ENCODE measurements at regions not wholly inside any gene's neighbourhood (a gene's known extent, or its start where the extent isn't known, plus 50 kb on each side); places are given as distances from the start of the nearest gene placed in this dataset.

- no peak overlapping the region for H2BK12ac ChIP-seq (ENCODE audit: low read length)
- H2BK5ac ChIP-seq (ENCODE audit: low read depth, low read length, poor library complexity), result no peak overlapping the region
- no peak overlapping the region for H3K23ac ChIP-seq (ENCODE audit: low read length)
- no peaks in the 10 kb centered on the region for H3K4me1 ChIP-seq (ENCODE audit: control insufficient read depth in 1 of 2, insufficient read depth in 2 of 2, low read length in 2 of 2)
- no peak overlapping the region for H3K4me2 ChIP-seq (ENCODE audit: low read length)
- H3K18ac ChIP-seq (ENCODE audit: low read length), result no peak overlapping the region
- no CpG with 5 or more reads among the region's 1 CpG for WGBS (ENCODE audit: extremely low coverage, insufficient coverage, insufficient read length)
- H3K27ac ChIP-seq (ENCODE audit: low read depth, low read length), result no peak overlapping the region
- H2BK120ac ChIP-seq (ENCODE audit: insufficient read depth, low read length, poor library complexity), result no peak overlapping the region
- no peaks in the 10 kb centered on the region for H3K36me3 ChIP-seq (ENCODE audit: control insufficient read depth in 1 of 2, insufficient read depth in 2 of 2, low read length in 2 of 2)
- no peaks in the 10 kb centered on the region for H3K27me3 ChIP-seq (ENCODE audit: insufficient read depth, low read length)
- H2AK5ac ChIP-seq (ENCODE audit: low read length), result no peak overlapping the region
- no peak overlapping the region for H4K12ac ChIP-seq (ENCODE audit: low read depth, low read length)
- no peak overlapping the region for H3K4me3 ChIP-seq (ENCODE audit: low read depth, low read length)
- H3K9me3 ChIP-seq (ENCODE audit: insufficient read depth, low read depth, low read length), result no peaks in the 10 kb centered on the region
- no peaks in the 10 kb centered on the region for H3K79me1 ChIP-seq (ENCODE audit: low read length)
- H4K8ac ChIP-seq (ENCODE audit: low read depth, low read length), result no peak overlapping the region
- DNase-seq, result no peak
- no peak overlapping the region for H3K9ac ChIP-seq (ENCODE audit: low read length)
- H2AFZ ChIP-seq (ENCODE audit: insufficient read depth, low read length, poor library complexity), result no peak overlapping the region
- H3K4ac ChIP-seq (ENCODE audit: low read depth, low read length), result no peak overlapping the region
- no peaks in the 10 kb centered on the region for H3K79me2 ChIP-seq (ENCODE audit: control insufficient read depth, insufficient read depth, low read length, poor library complexity)
- H3K14ac ChIP-seq (ENCODE audit: low read length), result no peak overlapping the region
- no peak overlapping the region for H4K91ac ChIP-seq (ENCODE audit: low read depth, low read length)
Observed at GRCh38 chr3:66606868-66607267, 106.0 kb upstream of the LRIG1 start.

DNA sequence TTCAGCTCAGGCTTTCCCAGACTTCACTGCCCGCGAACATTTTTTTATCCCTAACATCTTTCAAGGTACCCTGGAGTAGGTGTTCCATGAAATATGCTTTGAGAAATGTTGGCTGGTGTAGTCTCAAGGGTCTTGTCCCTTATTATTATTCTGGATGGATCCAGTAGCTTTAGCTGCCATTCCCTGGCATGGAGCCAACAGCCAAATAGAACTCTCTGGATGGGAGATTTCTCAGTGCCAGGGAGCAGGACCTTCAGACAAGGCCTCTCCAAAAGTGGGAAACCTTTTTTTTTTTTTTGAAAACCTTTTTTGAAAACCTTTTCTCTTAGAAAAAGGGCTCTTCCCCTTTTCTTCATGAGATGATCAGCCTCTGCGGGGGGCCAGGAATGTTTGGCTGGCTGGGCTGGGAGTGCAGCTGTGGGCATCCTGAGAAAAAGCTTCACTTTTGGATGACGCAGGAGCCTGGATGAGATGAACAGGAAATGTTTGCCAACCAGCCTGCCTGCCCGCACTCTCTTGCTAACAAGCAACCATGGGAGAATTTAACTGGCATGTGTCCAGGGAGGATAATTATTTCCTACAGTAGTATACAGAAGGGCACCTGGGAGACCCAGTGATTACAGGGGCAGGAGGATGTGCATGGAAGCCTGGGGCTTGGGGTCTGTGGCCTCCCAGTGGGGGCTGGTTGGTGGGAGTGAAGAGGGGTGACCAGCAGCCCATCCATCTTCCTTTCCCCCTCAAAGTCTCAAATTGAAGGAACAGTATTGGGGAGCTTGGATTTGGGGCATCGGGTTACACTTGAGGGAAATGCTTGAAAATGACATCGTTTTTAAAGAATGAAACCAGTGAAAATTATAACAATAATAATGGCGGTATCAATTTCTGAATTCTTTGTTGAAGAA is 109.1 kb upstream of the LRIG1 start:
- Histone ChIP-seq H3K14ac (ENCODE audit: low read length) (no peak overlapping the region), H2AK5ac (ENCODE audit: low read length) (no peak overlapping the region), H3K4me2 (ENCODE audit: low read length) (no peak overlapping the region), H3K27ac (ENCODE audit: low read depth, low read length) (no peak overlapping the region), H3K4me1 (ENCODE audit: control insufficient read depth in 1 of 2, insufficient read depth in 2 of 2, low read length in 2 of 2) (no peaks in the 10 kb centered on the region), H2AFZ (ENCODE audit: insufficient read depth, low read length, poor library complexity) (no peak overlapping the region), H3K9me3 (ENCODE audit: insufficient read depth, low read depth, low read length) (no peaks in the 10 kb centered on the region), H4K8ac (ENCODE audit: low read depth, low read length) (no peak overlapping the region), H3K27me3 (ENCODE audit: insufficient read depth, low read length) (no peaks in the 10 kb centered on the region), H2BK12ac (ENCODE audit: low read length) (no peak overlapping the region), H4K12ac (ENCODE audit: low read depth, low read length) (no peak overlapping the region), H2BK5ac (ENCODE audit: low read depth, low read length, poor library complexity) (no peak overlapping the region), H3K36me3 (ENCODE audit: control insufficient read depth in 1 of 2, insufficient read depth in 2 of 2, low read length in 2 of 2) (no peaks in the 10 kb centered on the region), H3K79me2 (ENCODE audit: control insufficient read depth, insufficient read depth, low read length, poor library complexity) (no peaks in the 10 kb centered on the region), H2BK120ac (ENCODE audit: insufficient read depth, low read length, poor library complexity) (no peak overlapping the region), H3K9ac (ENCODE audit: low read length) (no peak overlapping the region), H3K4me3 (ENCODE audit: low read depth, low read length) (no peak overlapping the region), H3K79me1 (ENCODE audit: low read length) (no peaks in the 10 kb centered on the region), H4K91ac (ENCODE audit: low read depth, low read length) (no peak overlapping the region), H3K4ac (ENCODE audit: low read depth, low read length) (no peak overlapping the region), H3K23ac (ENCODE audit: low read length) (no peak overlapping the region), H3K18ac (ENCODE audit: low read length) (no peak overlapping the region)
- no peak for DNase-seq
- no CpG with 5 or more reads among the region's 8 CpGs for WGBS (ENCODE audit: extremely low coverage, insufficient coverage, insufficient read length)

GRCh38 chr3:66610562-66610909 is 109.7 kb upstream of the LRIG1 start:
- H3K4me1 ChIP-seq (ENCODE audit: control insufficient read depth in 1 of 2, insufficient read depth in 2 of 2, low read length in 2 of 2), result no peaks in the 10 kb centered on the region
- H3K36me3 ChIP-seq (ENCODE audit: control insufficient read depth in 1 of 2, insufficient read depth in 2 of 2, low read length in 2 of 2), result no peaks in the 10 kb centered on the region
- H3K27me3 ChIP-seq (ENCODE audit: insufficient read depth, low read length), result no peaks in the 10 kb centered on the region
- no peak overlapping the region for H3K4ac ChIP-seq (ENCODE audit: low read depth, low read length)
- no peak for DNase-seq
- H4K8ac ChIP-seq (ENCODE audit: low read depth, low read length), result no peak overlapping the region
- no peaks in the 10 kb centered on the region for H3K79me1 ChIP-seq (ENCODE audit: low read length)
- H2BK12ac ChIP-seq (ENCODE audit: low read length), result no peak overlapping the region
- H3K9ac ChIP-seq (ENCODE audit: low read length), result no peak overlapping the region
- no peak overlapping the region for H3K4me2 ChIP-seq (ENCODE audit: low read length)
- H3K27ac ChIP-seq (ENCODE audit: low read depth, low read length), result no peak overlapping the region
- H3K14ac ChIP-seq (ENCODE audit: low read length), result no peak overlapping the region
- WGBS (ENCODE audit: extremely low coverage, insufficient coverage, insufficient read length), result no CpG with 5 or more reads among the region's 5 CpGs
- H2AFZ ChIP-seq (ENCODE audit: insufficient read depth, low read length, poor library complexity), result no peak overlapping the region
- H3K4me3 ChIP-seq (ENCODE audit: low read depth, low read length), result no peak overlapping the region
- H3K18ac ChIP-seq (ENCODE audit: low read length), result no peak overlapping the region
- no peaks in the 10 kb centered on the region for H3K9me3 ChIP-seq (ENCODE audit: insufficient read depth, low read depth, low read length)
- H2AK5ac ChIP-seq (ENCODE audit: low read length), result no peak overlapping the region
- no peak overlapping the region for H3K23ac ChIP-seq (ENCODE audit: low read length)
- no peaks in the 10 kb centered on the region for H3K79me2 ChIP-seq (ENCODE audit: control insufficient read depth, insufficient read depth, low read length, poor library complexity)
- no peak overlapping the region for H2BK5ac ChIP-seq (ENCODE audit: low read depth, low read length, poor library complexity)
- no peak overlapping the region for H4K12ac ChIP-seq (ENCODE audit: low read depth, low read length)
- H2BK120ac ChIP-seq (ENCODE audit: insufficient read depth, low read length, poor library complexity), result no peak overlapping the region
- H4K91ac ChIP-seq (ENCODE audit: low read depth, low read length), result no peak overlapping the region

DNA sequence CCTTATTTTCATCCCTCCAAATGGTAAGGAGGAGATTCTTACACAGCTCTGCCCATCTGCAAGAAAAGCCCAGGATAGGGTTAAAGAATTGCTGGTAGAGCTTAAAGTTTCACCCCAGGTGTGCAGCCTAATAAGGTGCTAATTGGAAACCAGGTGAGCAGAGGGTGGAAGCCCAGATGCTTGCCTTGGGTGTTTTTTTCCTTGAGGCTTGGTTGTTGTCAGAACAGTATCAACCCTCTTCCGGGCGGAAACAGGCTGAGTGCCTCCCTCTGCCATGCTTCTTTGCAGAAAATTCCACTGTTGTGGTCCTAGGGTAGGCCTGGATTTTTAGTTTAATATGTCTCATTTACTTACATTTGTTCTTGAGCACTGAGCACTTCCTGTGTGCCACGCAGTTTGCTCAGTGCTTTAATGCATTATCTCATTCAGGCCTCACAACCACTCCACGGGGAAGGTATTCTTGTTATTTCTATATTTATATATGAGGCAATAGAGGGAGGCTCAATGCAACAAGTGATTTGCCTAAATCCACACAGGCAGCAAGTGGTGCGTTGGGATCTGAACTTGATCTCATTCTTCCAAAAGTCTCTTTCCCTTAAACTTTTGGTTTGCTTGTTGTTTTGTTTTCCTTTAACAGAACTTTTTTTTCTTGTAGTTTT is 115.0 kb upstream of the LRIG1 start:
- Histone ChIP-seq H2AFZ (ENCODE audit: insufficient read depth, low read length, poor library complexity) (no peak overlapping the region), H3K9me3 (ENCODE audit: insufficient read depth, low read depth, low read length) (no peaks in the 10 kb centered on the region), H3K18ac (ENCODE audit: low read length) (no peak overlapping the region), H3K27ac (ENCODE audit: low read depth, low read length) (no peak overlapping the region), H2AK5ac (ENCODE audit: low read length) (no peak overlapping the region), H4K91ac (ENCODE audit: low read depth, low read length) (no peak overlapping the region), H3K23ac (ENCODE audit: low read length) (no peak overlapping the region), H3K4me2 (ENCODE audit: low read length) (no peak overlapping the region), H4K8ac (ENCODE audit: low read depth, low read length) (no peak overlapping the region), H2BK5ac (ENCODE audit: low read depth, low read length, poor library complexity) (no peak overlapping the region), H2BK12ac (ENCODE audit: low read length) (no peak overlapping the region), H3K14ac (ENCODE audit: low read length) (no peak overlapping the region), H3K79me1 (ENCODE audit: low read length) (no peaks in the 10 kb centered on the region), H3K36me3 (ENCODE audit: control insufficient read depth in 1 of 2, insufficient read depth in 2 of 2, low read length in 2 of 2) (no peaks in the 10 kb centered on the region), H3K9ac (ENCODE audit: low read length) (no peak overlapping the region), H4K12ac (ENCODE audit: low read depth, low read length) (no peak overlapping the region), H3K27me3 (ENCODE audit: insufficient read depth, low read length) (no peaks in the 10 kb centered on the region), H2BK120ac (ENCODE audit: insufficient read depth, low read length, poor library complexity) (no peak overlapping the region), H3K79me2 (ENCODE audit: control insufficient read depth, insufficient read depth, low read length, poor library complexity) (no peaks in the 10 kb centered on the region), H3K4me3 (ENCODE audit: low read depth, low read length) (no peak overlapping the region), H3K4me1 (ENCODE audit: control insufficient read depth in 1 of 2, insufficient read depth in 2 of 2, low read length in 2 of 2) (no peaks in the 10 kb centered on the region), H3K4ac (ENCODE audit: low read depth, low read length) (no peak overlapping the region)
- no CpG with 5 or more reads among the region's 5 CpGs for WGBS (ENCODE audit: extremely low coverage, insufficient coverage, insufficient read length)
- no peak for DNase-seq
